Epithelial cell of prostate (primary cell): ENCODE measurements at regions not wholly inside any gene's neighbourhood (a gene's known extent, or its start where the extent isn't known, plus 50 kb on each side); places are given as distances from the start of the nearest gene placed in this dataset.
"Not testable (repeated sequence)": the region's sequence is repeated elsewhere in the genome, so short reads cannot be mapped to it uniquely, and the experiment has no call there.

Experiments
- DNase-seq: peaks from one replicate; pipeline ENCODE4 v3.0.0-alpha.2; 2011; ENCODE audit warnings: low read depth, low spot score
- H3K27ac ChIP-seq: fragments of 450-650 bp; 2 replicates; pipeline ENCODE4 v1.5.1; 2017; ENCODE audit warnings: mild to moderate bottlenecking

- no peak for DNase-seq
- no peak overlapping the region for H3K27ac ChIP-seq
Measured at GRCh38 chr7:101739775-101740398, 77.5 kb upstream of the CUX1 start.

DNA sequence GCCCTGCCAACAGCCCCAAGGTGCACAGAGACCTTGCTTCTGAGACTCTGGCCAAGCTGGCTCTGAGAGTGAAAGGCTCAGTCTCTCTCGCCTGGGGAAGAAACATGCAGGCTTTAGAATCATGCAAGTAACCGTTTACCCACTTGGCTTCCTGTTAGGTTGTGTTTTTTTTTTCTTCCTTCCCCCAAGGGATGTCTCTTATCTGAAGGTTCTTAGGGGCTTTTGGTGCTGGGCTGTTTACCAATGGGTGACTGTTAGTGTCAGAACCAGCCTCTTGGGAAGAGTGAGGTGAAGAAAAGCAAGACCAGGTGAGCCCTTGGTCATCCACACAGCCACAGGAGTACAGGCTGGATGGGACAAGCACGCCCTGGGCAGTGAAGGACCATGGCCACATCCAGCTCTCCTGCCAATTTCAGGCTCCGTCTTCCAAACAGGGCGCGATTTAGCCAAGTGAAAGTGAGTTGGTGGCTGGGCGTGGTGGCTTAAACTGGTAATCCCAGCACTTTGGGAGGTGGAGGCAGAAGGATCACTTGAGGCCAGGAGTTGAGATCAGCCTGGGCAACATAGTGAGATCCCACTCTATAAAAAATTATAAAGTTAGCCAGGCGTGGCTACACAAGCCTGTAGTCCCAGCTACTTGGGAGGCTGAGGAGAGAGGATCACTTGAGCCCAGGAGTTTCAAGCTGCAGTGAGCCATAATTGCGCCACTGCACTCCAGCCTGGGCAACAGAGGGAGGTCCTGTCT, 76.3 kb upstream of the CUX1 start:
- H3K27ac ChIP-seq: no peak overlapping the region

GRCh38 chr7:101743241-101743994, 74.0 kb upstream of the CUX1 start:
- no peak for DNase-seq
- no peak overlapping the region for H3K27ac ChIP-seq

More for the DNA sequence above, 76.3 kb upstream of the CUX1 start:
- DNase-seq: no peak

DNA sequence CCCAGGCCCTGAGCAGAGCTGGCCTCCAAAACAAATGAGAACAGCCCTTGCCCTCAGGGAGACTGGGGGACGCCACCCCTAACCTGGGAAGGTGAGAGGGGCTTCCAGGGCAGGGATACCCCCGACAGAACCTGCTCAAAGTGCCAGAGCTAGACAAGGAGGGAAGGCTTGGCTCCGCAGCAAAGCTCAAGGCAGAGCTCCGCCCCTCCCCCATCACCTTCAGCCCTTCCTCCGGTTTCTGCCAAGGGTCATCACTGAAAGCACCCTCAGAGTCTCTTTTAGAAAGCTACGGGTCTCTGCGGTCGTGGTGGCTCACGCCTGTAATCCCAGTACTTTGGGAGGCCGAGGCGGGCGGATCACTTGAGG, 73.4 kb upstream of the CUX1 start:
- H3K27ac ChIP-seq: no peak overlapping the region
- no peak for DNase-seq

GRCh38 chr7:101744588-101744987, 72.8 kb upstream of the CUX1 start:
- no peak for DNase-seq
- no peak overlapping the region for H3K27ac ChIP-seq

- H3K27ac ChIP-seq: no peak overlapping the region
- DNase-seq: no peak
Measured at GRCh38 chr7:101746314-101746713, 71.1 kb upstream of the CUX1 start.

DNA sequence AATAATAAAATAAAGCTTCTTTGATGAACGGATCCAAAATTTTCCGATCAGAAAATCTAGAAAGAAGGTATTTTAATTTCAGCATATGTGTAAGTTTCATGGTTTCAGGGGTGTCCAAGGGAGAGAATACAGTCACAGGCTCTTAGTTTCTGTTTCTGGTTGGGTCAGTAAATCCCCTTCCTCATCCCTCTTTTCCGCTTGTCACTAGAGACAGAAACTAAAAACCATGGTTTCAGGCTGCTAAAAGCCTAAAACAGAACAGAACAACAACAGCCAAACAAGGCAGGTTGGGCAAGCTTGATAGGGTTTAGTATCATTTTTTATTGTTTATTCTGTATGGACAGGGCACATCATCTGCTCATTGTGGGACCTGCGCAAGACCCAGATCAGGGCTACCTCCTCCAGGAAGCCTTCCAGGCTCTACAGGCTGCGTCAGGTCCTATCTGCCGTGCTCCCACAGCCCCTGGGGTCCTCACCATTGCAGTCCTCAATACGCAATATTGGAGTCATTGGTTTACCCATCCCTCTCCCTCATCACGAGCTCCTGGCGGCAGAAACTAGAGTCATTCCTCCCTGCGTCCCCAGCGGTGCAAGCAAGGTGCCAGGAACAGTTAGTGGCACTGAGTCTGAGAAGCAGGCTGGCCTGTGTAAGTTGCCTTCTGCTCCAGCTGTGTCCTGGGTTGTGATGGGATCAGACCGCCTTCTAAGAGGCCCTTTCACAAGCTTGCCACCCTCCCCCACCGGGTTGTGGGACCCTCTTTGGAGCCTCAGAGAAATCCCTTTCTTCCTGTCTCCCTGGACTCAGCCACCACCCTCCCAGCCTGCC, 70.2 kb upstream of the CUX1 start:
- H3K27ac ChIP-seq: no peak overlapping the region
- no peak for DNase-seq

DNA sequence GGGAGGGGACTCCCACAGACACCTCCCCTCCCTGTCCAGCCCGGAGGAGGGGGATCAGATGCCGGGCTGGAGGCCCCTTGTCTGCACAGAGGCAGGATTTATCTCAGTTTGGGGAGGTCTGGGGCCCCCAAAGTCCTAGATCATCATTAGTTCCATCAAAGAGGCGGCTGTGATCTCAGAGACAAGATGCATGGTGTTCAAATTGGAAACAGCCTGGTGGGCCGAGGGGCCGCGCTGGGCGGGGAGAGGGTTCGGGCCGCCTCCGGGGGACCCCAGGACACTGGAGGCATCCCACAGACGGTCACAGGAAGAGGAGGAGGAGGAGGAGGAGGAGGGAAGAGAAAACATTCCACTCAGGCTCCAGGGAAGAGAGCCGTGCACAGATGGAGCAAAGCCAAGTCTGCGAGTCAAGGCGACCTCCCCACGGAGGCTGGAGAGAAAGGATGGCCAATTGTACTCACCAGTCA, 69.5 kb upstream of the CUX1 start:
- DNase-seq: no peak

GRCh38 chr7:101749891-101750290, 67.5 kb upstream of the CUX1 start:
- no peak for DNase-seq
- H3K27ac ChIP-seq: no peak overlapping the region

More for the DNA sequence above, 69.5 kb upstream of the CUX1 start:
- H3K27ac ChIP-seq: no peak overlapping the region

GRCh38 chr7:101753316-101753715, 64.1 kb upstream of the CUX1 start:
- DNase-seq: no peak
- H3K27ac ChIP-seq: no peak overlapping the region

DNA sequence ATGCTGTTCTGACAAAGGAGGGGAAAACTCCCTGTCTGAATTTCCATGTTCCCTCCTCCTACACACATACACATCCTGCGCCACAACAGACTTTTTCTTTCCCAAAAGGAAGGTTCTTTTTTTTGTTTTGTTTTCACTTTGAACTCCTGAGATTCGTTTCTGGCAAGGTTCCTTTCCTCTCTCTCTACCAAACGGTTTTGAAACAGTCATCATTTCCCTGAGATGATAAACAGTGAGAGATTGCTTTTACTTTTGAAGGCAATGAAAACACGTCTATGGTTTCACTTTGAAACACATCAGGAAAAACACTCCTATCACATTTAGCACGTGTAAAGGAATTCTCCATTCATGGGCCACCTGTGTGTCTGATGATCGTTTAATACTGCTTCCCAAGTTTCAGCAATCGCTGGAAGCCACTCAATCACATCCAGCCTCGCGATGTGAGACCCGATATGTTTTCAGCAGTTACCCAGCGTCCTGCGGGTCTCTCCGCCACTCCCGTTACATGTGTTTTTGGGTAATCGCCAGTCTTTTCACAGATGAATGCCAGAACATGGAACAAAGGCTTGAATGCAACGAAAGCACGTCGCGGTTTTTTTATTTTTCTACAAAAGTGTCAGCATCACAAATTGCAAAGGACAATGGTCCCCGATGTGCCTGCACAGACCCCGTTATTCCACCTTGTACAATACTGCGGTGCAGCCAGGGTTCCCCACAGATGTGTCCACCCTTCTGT, 62.8 kb upstream of the CUX1 start:
- no peak for DNase-seq
- H3K27ac ChIP-seq: no peak overlapping the region

- H3K27ac ChIP-seq: no peak overlapping the region
- no peak for DNase-seq
Measured at GRCh38 chr7:101757879-101758278, 59.5 kb upstream of the CUX1 start.

DNA sequence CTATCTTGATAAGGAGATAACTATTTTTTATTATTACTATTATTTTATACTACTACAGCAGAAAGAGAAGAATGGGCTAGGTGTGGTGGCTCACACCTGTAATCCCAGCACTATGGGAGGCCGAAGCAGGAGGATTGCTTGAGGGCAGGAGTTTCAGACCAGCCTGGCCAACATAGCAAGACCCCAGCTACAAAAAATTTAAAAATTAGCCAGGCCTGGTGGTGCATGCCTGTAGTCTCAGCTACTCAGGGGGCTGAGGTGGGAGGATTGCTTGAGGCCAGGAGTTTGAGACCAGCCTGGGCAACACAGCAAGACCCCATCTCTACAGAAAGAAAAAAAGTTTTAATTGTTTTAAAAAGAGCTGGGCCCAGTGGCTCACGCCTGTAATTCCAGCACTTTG, 58.9 kb upstream of the CUX1 start:
- not testable (repeated sequence) for H3K27ac ChIP-seq, DNase-seq

DNA sequence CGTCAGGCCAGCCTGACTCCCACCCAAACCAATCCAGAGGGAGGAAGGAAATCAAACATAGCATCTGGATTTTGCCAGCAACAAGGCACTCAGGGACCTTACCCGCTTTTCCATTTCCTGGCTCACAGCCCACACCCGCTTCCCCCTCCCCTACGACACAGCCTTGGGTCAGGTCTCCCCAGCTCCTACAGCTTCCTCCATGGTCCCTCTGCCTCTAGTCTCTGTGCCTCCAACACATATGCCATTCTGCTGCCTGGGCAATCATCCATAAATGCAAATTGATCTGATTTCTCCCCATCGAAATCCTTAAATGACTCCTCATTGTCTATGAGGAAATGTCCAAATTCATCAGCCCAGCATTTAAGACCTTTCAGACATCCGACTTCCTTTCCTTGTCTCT, 53.2 kb upstream of the CUX1 start:
- H3K27ac ChIP-seq: no peak overlapping the region
- no peak for DNase-seq

DNA sequence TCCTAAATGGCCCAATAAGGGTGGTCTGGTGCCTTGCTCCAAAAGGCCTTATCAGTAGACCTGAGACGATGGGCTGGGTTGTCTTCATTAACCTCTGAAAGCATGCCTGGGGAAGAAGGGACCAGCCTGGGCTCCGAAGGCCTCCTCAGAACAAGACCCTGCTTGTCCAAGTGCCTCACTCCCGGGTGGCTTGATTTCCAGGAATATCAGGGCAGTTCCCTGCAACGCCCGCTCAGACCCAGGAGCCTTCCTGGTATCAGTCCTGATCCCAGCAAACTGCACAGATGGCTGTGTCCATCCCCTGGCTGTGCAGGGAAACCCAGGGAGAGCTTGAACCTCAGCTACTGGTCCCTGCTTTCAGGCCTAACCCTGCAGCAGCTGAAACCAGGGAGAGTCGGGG, 49.9 kb upstream of the CUX1 start:
- DNase-seq: no peak
- no peak overlapping the region for H3K27ac ChIP-seq
